GM21423 (cell line): ENCODE measurements at regions not wholly inside any gene's neighbourhood (a gene's known extent, or its start where the extent isn't known, plus 50 kb on each side); places are given as distances from the start of the nearest gene placed in this dataset.

Experiments used
- ATAC-seq: cut with Tn5 transposase; IDR thresholded peaks from one replicate; pipeline ENCODE4 v1.9.1; 2021; ENCODE audit warnings: mild to moderate bottlenecking, moderate library complexity; ENCODE audit not compliant: unreplicated experiment

- ATAC-seq = no peak
Observed at GRCh38 chr10:4733150-4733842, 92.7 kb upstream of the AKR1E2 start.

- no peak for ATAC-seq
Observed at GRCh38 chr10:4730998-4731397, 95.0 kb upstream of the AKR1E2 start.

- ATAC-seq = no peak
Observed at GRCh38 chr10:4725917-4726606, 99.9 kb upstream of the AKR1E2 start.

GRCh38 chr10:4723860-4724259, 102.1 kb upstream of the AKR1E2 start:
- no peak for ATAC-seq

GRCh38 chr10:4721999-4722753, 103.8 kb upstream of the AKR1E2 start:
- ATAC-seq = no peak

GRCh38 chr10:4720463-4720862, 105.5 kb upstream of the AKR1E2 start:
- no peak for ATAC-seq

GRCh38 chr10:4719671-4720070, 106.3 kb upstream of the AKR1E2 start:
- ATAC-seq = no peak

GRCh38 chr10:4719036-4719435, 107.0 kb upstream of the AKR1E2 start:
- no peak for ATAC-seq

- no peak for ATAC-seq
Observed at GRCh38 chr10:4718544-4718943, 107.5 kb upstream of the AKR1E2 start.

GRCh38 chr10:4717670-4718069, 108.3 kb upstream of the AKR1E2 start:
- ATAC-seq = no peak

- no peak for ATAC-seq
Observed at GRCh38 chr10:4710858-4711257, 115.1 kb upstream of the AKR1E2 start.

GRCh38 chr10:4708123-4708759, 117.8 kb upstream of the AKR1E2 start:
- ATAC-seq = no peak

GRCh38 chr10:4707221-4707620, 118.8 kb upstream of the AKR1E2 start:
- ATAC-seq = no peak

GRCh38 chr10:4704034-4704545, 121.9 kb upstream of the AKR1E2 start:
- no peak for ATAC-seq

GRCh38 chr10:4701016-4701415, 125.0 kb upstream of the AKR1E2 start:
- no peak for ATAC-seq

- no peak for ATAC-seq
Observed at GRCh38 chr10:4699950-4700730, 125.9 kb upstream of the AKR1E2 start.

- no peak for ATAC-seq
Observed at GRCh38 chr10:4698075-4698474, 127.9 kb upstream of the AKR1E2 start.

GRCh38 chr10:4696186-4696585, 129.8 kb upstream of the AKR1E2 start:
- no peak for ATAC-seq

- ATAC-seq = no peak
Observed at GRCh38 chr10:4693967-4694366, 132.0 kb upstream of the AKR1E2 start.

GRCh38 chr10:4692206-4692605, 133.8 kb upstream of the AKR1E2 start:
- no peak for ATAC-seq
